ENCODE measurements at regions not wholly inside any gene's neighbourhood (a gene's known extent, or its start where the extent isn't known, plus 50 kb on each side); places are given as distances from the start of the nearest gene placed in this dataset.

DNA sequence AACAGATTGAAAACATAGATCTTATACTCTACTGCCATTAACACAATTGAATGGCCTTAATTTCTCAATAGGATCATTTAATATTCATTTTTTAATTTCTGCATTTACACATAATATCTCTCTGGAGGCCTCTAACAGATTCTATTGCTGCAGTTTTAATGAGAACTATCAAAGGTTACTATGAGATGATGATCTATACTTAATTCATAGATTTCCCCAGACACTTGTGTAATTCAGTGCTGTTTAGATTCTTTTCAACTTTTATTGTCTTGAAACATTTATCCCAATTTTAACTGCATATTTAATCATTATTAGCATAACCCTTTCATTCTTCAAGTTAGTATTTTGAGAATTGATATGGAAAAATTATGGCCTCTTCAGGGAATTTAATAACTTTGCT, 1056.5 kb upstream of the CDH8 start:
- DNase-seq = no peak

DNA sequence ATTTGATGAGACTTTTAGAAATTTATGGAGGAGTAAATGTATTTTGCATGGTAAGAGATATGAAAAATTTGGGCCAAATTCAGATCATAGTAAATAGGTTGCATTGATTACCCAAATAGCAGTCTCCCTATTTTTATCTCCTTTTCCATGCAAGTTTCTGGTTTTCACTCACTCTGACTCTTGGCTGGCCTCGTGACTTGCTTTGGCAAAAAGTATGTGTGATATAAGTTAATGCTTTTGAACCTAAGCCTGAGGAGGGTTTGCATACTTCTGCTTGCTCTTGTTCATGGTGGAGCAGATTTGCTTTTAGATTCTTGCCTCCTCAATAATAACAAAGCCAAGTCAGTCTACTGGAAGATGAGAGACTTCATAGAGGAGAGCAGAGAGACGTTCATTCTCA, 1045.9 kb upstream of the CDH8 start:
- no peak for DNase-seq

DNA sequence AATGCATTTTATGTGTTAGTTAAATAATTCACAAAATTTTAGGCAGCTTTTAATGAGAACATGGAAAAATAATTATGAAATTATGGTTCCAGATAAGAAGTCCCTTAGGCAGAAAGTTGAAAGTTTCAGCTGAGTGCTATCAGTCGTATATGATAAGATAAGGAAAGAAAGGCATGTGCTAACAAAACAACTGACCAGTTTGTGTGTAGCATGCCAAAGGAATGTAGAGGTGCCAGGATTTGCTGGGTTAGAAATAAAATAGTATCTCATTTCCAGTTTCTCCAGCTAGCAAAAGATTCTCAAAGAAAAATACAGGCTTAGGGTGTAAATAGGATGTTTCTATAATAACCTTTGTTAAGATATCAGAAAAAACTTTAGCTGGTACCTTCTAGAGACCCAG, 1044.5 kb upstream of the CDH8 start:
- no peak for DNase-seq

DNA sequence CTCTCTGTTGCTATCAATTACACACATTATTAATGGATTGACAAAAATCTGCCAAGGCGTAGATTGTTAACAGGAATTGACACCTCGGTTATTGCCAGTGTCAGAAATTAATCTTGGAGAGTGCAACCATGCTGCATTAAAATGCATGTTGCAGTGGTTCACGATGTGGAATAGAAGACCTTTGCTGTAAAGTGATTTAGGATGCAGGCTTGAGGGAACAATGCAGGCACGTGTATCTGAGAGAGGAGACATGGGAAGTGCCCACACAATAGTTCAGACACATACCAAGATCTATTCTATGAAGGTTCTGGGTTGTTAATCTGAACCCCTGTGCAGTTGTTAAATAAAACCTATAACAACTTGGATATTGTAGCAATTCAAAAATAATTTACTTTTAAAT, 1032.8 kb upstream of the CDH8 start:
- DNase-seq = no peak

DNA sequence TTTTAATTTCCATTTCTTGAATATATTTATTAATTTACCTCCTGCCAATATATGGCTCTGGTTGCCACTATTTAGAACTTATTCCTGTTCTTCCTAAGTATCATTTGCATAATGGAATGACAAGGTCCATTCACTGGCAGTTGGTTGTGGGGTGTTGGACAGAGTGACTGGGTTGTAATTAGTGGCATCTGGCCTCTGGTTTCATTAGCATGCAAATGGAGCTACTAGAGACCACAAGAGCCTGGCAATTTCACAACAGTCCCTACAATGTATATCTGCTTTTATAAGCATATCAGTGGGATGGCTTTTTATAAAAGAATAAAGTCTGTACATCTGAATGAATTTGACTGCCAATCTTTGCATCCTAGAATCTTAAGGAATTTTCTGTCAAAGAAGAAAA, 1030.9 kb upstream of the CDH8 start:
- no peak for DNase-seq

DNA sequence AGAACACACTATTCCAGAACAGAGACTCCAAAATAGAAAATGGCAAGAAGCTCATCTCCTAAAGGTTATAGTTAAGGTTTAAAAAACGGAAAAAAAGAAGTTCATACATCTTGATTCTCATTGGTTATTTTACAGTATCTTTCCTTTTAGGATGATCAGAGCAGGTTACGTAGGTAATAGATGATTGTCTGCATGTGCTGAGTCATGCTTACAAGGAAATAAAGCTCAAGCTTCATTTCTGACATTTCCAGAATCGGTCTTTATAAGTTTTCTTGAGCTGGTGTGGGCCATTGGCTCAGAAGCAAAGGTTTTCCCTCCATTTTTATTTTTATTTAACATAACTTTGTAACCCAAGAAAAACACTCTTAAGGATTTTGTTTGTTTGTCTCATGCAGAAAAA, 1030.3 kb upstream of the CDH8 start:
- no peak for DNase-seq

DNA sequence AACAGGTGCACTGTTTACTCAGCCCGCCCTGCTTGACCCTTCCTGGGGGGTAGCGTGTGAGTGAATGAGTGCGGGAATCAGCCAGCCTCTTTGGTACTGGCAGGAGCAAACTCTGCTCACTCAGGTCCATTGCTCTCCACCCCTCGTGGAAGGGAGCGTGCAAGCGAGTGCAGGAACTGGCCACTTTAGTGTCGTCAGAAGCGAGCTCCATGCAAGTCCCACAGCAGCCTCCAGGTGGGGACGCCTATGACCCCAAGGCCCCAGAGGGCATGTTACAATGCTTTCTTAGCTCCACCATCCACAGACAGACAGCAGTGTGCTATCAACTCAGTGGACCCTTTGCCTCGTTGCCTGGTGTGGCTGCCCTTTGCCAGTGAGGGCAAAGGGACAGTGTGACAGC, 1025.1 kb upstream of the CDH8 start:
- no peak for DNase-seq

DNA sequence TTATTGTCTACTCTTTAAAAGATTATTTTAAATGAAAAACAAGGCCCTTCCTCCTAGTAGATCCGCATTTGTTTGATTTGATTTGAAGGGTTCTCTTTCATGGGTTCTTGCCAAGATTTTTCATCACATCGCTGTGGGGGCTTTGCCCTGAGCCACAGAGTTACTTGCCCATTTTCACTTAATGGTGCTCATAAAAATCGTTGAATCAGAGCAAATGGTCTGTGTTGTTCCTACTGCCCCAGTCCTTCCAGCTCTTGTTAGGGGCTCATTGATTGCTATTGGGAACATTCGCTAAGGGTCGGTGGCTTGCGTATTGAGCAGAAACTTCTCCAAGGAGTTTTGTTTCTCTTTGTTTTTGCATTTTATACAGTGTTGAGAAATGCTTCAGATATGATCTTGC, 1023.4 kb upstream of the CDH8 start:
- DNase-seq = no peak

DNA sequence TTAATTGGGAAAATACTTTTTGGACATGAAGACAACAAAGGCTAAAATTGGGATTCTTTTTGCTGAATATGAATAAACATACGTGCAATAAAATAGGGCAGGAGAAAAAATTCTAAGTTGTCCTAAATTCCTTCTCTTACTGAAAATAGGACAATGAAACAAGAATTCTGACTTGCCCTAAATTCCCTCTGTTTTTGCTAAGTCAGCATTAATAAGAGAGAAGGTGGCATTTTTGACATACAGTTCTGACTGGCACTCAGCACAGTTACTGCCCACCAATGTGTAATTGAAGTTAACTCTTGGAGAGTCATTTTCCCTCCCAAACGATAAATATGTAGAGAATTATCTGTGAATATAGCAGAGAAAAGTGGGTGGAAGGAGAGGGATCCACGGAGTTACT, 1021.1 kb upstream of the CDH8 start:
- DNase-seq = no peak

DNA sequence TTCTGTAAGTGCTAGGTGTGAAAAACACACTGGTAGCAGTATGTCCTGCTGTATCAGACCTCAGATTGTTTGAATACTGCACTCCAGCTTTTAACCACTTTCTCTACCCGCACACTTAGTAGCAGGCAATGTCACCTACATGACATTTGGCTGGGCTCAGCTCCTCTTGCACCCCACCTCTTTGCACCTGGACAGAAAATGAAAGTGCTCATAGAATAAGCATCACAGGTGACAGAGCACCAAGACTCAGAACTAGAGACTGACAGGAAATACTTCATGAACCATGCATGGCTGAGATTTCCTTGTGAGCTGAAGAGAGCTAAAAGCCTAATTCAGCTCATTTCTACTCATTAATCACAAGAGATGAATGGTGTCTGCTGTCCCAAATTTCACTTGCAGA, 1014.2 kb upstream of the CDH8 start:
- no peak for DNase-seq

DNA sequence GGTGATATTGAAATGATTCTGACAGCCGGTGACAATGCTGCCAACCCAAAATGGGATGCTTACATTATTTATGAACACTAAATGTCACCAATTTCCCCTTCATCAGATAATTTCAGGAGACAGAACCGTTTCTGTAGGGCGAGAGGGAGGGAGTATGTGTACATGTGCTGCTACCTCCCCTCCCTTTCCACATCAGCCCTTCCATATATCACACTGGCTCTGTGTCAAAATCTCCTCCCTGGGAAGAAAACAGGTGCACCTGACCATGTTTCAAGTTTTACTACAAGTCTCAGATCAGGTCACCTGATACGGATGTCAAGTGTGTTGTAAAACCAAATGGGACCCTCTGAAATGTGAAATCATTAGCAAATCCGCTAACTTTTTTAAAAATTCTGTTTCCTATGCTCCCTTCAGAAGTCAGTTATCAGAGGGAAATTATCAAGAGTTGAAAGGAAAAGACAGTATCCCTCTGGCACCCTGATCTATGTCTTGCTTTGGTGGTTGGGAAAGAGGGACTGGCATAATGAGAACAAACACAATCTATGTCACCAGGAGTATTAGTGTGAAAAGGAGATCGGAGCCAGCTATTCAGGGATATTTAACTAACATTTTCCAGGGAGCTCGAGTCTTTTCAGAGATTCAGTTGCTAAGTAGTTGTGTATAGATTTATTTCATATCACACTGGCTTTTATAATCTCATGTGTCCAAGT, 1002.3 kb upstream of the CDH8 start:
- no peak for DNase-seq

DNA sequence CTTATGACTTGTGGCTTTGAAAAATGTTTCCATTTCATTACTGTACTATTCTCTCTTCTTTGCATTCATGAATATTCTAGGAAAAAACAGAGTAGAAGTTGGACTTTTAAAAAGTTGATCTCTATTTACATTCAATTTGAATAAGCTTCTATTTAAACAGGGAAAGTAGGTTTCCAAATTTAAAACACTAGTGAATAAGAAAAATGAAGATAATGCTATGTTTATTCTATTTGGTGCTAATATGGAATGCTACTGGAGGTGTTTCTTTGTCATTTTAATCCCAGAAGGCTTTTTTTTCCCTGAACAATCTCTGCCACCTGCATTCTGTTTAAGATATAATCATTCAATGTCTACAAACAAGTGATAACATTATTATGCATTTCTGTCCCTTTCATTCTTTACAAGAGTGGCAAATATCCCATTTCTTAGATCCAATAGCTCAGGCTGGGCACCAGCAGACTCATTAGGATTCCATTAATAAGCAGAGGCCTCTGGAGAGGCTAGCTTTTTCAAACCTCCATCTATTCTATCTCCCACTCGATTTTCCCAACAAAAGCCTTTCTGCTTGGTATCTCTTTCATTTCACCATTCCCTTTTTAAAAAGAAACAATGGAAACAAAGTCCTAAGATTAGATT, 1001.6 kb upstream of the CDH8 start:
- no peak for DNase-seq

DNA sequence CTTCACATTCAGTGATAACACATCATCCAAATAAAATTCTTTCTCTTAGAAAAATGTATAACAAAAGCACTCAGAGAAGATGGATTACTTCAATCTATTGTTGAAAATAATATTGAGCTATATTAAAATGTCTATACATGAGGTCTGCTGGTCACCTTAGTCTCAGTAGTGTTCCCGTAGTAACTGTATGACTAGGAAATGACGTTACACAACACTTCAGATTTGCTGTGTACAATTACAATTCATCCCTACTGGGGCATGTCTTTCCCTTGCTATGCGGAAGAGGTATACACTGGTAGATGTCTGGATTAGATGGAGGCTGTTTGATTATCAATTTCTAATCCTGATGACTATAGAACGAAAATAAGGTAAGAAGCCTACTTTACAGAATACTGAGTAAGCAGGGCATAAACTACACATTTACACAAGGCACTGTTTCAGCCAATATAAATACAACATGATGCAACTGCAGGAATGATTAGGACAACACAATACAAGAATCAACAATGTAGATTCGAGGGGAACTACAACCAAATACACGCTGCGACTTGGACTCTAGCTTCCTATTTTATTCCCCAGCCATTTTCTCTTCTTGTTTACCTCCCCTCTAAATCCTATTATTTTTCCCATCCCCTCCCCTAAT, 982.5 kb upstream of the CDH8 start:
- DNase-seq = no peak

DNA sequence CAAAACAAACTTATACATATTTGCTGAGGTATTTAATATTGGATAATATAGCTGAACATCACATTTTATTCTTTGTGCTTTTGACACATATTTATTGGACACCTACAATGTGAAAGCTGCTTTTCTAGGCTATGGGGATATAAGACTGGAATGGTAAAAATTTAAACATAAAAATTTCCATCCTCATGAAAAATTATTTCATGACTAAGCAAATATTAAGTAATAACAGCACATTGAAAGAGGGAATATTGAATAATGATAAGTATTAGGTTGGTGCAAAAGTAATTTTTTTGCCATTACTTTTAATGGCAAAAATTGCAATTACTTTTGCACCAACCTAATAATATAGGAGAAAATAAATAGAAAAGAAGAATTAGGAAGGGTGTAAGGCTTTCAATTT, 972.5 kb upstream of the CDH8 start:
- DNase-seq = no peak

DNA sequence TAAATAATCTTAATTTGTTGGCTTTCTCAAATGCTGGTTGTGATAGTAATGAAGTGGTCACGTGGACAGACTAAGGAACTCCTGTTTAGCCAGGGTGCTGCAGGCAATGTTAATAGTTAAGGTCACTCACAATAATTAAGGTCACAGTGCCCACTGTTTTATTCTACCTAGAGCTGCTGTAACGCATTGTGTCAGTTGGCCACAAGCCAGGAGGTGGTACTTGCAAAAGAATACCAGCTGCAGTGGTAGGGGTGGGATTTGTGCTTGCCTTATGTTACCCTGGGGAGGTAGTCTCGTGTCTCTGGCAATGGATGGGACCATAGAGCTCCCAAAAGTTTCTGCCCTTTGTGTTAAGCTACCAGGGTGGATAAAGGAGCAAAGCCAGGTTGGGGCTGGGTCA, 969.1 kb upstream of the CDH8 start:
- DNase-seq = peak; percentile 2

DNA sequence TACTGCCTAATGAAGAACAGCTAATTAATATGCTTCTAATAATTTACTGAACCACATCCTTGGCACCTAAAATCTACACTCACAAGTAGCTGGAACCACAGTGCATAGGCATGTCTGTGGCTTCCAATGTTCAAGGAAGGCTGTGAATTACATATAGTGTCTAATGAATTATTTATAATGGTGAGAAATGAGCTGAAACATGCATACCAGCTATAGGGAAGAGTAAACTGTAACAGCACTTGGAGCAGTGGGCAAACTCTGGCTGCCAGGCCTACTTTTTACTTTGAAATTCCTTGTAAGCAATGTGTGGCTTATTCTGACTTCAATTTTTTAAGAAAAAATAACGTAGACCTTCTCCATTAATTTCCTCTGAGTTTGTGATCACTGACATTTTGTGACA, 953.2 kb upstream of the CDH8 start:
- DNase-seq = no peak

DNA sequence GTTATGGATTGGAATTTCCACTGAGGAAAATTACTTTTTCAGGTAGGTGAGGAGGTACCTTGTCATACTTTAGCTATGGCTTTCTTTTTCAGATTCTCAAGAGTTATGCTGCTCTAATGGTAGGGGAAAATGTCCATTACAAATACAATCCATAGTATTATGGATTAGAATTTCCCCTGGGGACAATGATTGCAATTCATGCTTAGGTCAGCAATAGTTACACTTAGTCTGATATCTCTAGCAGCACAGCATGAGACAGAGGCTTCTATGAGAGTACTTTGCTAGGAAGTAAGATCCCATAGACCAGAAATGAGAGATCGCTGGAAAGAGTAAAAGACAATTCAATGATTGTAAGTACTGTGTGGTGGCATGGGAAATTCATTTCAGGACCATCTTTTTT, 949.5 kb upstream of the CDH8 start:
- no peak for DNase-seq

DNA sequence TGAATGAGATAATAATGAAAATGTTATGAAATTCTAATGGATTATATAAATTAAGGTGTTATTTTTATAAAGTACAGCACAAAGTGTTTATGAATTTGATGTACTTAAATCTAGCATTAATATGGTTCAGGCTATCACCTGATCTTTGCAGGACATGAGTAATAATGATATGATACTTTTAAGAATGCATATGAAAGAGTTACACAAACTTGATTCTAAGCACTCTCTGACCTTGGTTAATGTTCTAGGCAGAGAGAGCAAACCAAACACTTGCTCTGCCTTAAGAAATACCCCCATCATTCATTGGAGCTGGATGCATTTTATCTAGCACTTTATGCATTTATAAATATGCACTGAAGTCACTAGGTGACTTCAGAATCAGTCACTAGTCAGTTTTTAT, 942.2 kb upstream of the CDH8 start:
- no peak for DNase-seq

DNA sequence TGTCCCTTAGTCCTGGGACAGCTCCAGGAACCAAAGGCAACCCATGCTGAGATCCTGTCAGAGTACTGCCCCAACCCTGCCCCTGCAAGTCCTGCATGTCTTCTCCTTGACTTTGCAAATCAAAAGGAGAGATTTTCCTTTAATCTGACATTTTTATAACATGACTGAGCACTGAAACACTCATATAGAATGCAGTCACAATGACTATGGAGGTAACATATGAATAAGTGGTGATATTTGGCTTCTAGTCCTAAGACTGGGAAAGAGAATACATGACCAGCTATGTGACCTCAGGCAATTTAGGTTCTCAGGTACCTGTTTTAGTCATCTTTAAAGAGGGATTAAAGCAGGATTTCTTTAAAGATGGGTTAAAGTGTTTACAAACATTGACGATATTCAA, 941.6 kb upstream of the CDH8 start:
- DNase-seq = no peak

DNA sequence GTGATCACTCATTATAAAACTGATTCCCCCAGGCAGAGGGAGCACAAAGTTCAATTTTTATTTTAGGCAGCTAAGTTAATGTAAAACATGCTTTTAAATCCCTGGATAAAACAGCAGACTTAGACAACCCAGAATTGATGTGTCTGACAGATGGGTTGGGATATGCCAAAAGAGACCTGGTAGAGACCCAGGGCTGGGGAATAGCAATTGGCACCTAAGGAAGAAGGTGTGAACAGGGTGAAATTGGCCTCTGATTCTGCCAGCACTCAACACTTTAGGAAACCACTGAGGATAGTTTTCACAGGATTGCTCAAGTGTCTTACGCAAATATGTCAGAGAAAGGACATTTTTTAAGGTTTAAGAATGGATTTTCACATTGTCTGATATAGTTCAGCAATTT, 938.2 kb upstream of the CDH8 start:
- no peak for DNase-seq

DNA sequence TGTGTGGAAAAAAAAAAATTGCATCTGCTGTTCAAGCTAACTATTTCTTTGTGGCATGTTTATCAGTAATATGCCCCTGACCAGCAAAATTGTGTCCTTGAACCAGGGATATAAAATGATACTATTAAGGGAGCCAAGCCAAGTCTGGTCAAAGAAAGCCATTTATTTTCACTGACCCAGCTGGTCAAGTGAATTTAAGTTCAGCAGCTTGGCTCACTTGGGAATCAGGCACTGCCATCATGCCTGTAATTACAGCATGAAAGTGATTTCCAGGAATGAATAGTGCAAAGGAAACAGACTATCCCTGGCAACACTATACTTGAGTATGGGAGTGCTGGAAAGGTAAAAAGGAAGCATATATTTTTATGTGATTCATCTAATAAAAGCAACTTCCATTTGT, 934.6 kb upstream of the CDH8 start:
- peak; percentile 15 for DNase-seq

DNA sequence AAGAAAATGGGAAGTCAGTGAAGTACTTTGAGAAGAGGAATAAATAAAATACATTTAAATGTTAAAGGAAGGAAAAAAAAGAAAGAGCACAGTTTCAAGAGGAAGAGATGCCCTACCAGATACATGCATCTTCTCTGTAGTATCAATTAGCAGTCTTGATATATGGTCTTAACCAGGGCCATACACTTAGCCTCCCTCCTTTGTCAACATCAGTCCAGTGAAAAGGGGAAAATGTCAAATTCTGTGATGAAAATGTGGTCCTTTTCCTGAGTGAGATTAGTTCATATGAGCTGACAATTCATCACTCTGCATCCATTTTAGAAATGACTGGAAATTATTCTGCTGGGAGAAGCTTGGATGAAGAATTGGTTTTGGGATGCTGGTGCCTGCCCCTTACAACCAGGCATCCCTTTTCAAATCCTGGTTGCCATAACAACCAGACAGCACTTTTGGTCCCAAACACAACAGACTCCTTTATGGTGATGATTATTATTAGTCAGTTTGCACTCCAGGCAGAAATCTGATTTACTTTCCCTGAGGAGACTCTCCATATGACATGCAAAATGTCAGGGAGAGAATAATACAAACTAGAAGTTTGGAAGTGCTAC, 933.6 kb upstream of the CDH8 start:
- no peak for DNase-seq

DNA sequence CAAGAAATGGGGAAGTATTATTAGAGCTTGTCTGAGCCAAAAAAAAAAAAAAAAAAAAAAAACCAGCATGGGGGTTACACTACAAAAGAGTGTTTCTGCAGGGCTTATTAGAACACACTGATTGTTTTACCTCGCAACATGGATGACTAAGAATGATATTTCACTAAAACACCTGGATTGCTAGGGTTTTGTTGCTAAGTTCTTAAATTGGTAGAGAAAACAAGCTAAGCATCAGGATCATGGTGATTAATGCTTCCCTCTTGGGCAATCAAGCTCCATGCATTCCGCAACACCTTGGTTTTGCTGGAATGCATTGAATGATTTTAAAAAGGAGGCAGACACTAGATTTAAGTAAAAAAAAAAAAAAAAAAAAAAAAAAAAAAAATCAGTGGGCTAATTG, 931.4 kb upstream of the CDH8 start:
- DNase-seq = no peak

DNA sequence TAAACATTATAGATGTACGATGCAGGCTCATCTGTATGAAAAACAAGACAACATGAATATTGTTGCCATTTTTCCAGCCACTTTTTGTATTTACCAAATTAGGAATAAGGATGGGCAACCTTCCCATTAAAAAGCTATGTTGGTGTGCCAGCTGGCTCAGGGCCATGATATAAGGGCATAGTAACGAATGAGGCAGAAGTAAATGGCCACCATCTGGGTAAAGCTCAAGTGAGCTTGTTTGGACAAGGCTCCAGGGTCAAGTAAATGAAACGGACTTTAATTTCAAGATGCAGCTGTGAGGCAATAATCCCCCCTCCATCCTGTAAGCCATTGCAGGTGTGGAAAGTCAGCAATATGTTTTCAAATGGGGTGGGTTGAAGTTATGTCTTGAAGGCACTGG, 930.9 kb upstream of the CDH8 start:
- DNase-seq = peak; percentile 29

Data from tongue (tissue), 1 donor.